ENCODE measurements at regions not wholly inside any gene's neighbourhood (a gene's known extent, or its start where the extent isn't known, plus 50 kb on each side); places are given as distances from the start of the nearest gene placed in this dataset.

DNA sequence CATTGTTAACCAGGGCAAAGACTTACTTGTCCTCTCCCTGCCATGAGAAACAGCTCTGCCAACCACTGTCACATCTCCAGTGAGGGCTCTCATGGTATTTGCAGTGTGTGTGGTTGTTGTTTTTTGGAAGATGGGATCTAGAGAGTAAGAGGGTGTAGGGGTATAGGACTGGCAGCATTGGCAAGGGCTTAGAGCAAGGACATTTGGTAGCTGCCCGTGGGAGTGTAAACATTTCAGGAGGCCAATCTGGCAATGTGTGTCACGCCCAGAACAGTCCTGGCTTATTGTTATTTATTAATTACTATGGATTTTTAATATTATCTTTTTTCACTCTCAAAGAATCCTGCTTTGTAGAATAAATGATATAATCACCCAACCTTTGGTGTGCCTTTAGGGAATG lies 90.5 kb downstream of the TMEM17 start:
- Histone ChIP-seq H3K36me3 (ENCODE audit: control insufficient read depth in 2 of 2, insufficient read depth in 1 of 2, low read length in 2 of 2) (no peaks in the 10 kb centered on the region), H3K27ac (ENCODE audit: extremely low read depth, low read depth, low read length) (no peak overlapping the region), H3K4me1 (ENCODE audit: control insufficient read depth, insufficient read depth, low read length) (peaks cover 10% of the 10 kb centered on the region), H3K4me3 (ENCODE audit: low read depth, low read length) (no peak overlapping the region), H3K9me3 (ENCODE audit: control insufficient read depth, insufficient read depth, low read depth, low read length) (no peaks in the 10 kb centered on the region)
- ChIA-PET POLR2A (no interaction called here), CTCF (no interaction called here)
- TF ChIP-seq ZNF777 (tag by site-specific recombination; IDR thresholded peaks at IDR 0.05; ENCODE audit: borderline replicate concordance): no peak
- no peak for TF ChIP-seq OVOL3 (tag by site-specific recombination; IDR thresholded peaks at IDR 0.05)
- TF ChIP-seq KLF10 (tag by site-specific recombination; IDR thresholded peaks at IDR 0.05): no peak
- no peak for TF ChIP-seq ZNF214 (tag by site-specific recombination; IDR thresholded peaks at IDR 0.05; ENCODE audit: borderline replicate concordance)
- no peak for TF ChIP-seq ZNF501 (tag by site-specific recombination; IDR thresholded peaks at IDR 0.05)
- no peak for TF ChIP-seq RBAK (tag by site-specific recombination; IDR thresholded peaks at IDR 0.05)
- TF ChIP-seq, protein P1, sequence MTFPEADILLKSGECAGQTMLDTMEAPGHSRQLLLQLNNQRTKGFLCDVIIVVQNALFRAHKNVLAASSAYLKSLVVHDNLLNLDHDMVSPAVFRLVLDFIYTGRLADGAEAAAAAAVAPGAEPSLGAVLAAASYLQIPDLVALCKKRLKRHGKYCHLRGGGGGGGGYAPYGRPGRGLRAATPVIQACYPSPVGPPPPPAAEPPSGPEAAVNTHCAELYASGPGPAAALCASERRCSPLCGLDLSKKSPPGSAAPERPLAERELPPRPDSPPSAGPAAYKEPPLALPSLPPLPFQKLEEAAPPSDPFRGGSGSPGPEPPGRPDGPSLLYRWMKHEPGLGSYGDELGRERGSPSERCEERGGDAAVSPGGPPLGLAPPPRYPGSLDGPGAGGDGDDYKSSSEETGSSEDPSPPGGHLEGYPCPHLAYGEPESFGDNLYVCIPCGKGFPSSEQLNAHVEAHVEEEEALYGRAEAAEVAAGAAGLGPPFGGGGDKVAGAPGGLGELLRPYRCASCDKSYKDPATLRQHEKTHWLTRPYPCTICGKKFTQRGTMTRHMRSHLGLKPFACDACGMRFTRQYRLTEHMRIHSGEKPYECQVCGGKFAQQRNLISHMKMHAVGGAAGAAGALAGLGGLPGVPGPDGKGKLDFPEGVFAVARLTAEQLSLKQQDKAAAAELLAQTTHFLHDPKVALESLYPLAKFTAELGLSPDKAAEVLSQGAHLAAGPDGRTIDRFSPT (tag by site-specific recombination; IDR thresholded peaks at IDR 0.05): no peak
- TF ChIP-seq ZNF473 (tag by site-specific recombination; IDR thresholded peaks at IDR 0.05): no peak
- no peak for TF ChIP-seq AEBP2 (tag by site-specific recombination; IDR thresholded peaks at IDR 0.05; ENCODE audit: borderline replicate concordance)
- no peak for TF ChIP-seq INSM2 (tag by site-specific recombination; IDR thresholded peaks at IDR 0.05)
- no peak for TF ChIP-seq GLI4 (tag by site-specific recombination; IDR thresholded peaks at IDR 0.05)
- TF ChIP-seq ZFP37 (tag by site-specific recombination; IDR thresholded peaks at IDR 0.05): no peak
- TF ChIP-seq ZNF16 (tag by site-specific recombination; IDR thresholded peaks at IDR 0.05; ENCODE audit: low read depth): no peak
- no peak for TF ChIP-seq BCL11A (tag by site-specific recombination; IDR thresholded peaks at IDR 0.05; ENCODE audit: low read depth)

- no peak overlapping the region for H3K27ac ChIP-seq (ENCODE audit: extremely low read depth, low read depth, low read length)
- H3K9me3 ChIP-seq (ENCODE audit: control insufficient read depth, insufficient read depth, low read depth, low read length): no peaks in the 10 kb centered on the region
- ChIA-PET POLR2A (no interaction called here), CTCF (no interaction called here)
- TF ChIP-seq ZNF202 (tag by site-specific recombination; IDR thresholded peaks at IDR 0.05; ENCODE audit: borderline replicate concordance) (no peak), AEBP2 (tag by site-specific recombination; IDR thresholded peaks at IDR 0.05; ENCODE audit: borderline replicate concordance) (no peak), ZNF311 (tag by site-specific recombination; IDR thresholded peaks at IDR 0.05; ENCODE audit: borderline replicate concordance) (no peak), HOXC10 (CRISPR knock-in tag; IDR thresholded peaks at IDR 0.05) (no peak), ZNF596 (tag by site-specific recombination; IDR thresholded peaks at IDR 0.05) (no peak), TCF7L2 (IDR thresholded peaks at IDR 0.05; ENCODE audit: borderline replicate concordance, low read depth, low read length) (no peak)
- TF ChIP-seq, protein P2, sequence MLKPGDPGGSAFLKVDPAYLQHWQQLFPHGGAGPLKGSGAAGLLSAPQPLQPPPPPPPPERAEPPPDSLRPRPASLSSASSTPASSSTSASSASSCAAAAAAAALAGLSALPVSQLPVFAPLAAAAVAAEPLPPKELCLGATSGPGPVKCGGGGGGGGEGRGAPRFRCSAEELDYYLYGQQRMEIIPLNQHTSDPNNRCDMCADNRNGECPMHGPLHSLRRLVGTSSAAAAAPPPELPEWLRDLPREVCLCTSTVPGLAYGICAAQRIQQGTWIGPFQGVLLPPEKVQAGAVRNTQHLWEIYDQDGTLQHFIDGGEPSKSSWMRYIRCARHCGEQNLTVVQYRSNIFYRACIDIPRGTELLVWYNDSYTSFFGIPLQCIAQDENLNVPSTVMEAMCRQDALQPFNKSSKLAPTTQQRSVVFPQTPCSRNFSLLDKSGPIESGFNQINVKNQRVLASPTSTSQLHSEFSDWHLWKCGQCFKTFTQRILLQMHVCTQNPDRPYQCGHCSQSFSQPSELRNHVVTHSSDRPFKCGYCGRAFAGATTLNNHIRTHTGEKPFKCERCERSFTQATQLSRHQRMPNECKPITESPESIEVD (tag by site-specific recombination; IDR thresholded peaks at IDR 0.05): no peak
- H3K4me1 ChIP-seq (ENCODE audit: control insufficient read depth, insufficient read depth, low read length): peaks cover 10% of the 10 kb centered on the region
- no peak overlapping the region for H3K4me3 ChIP-seq (ENCODE audit: low read depth, low read length)
- no peaks in the 10 kb centered on the region for H3K36me3 ChIP-seq (ENCODE audit: control insufficient read depth in 2 of 2, insufficient read depth in 1 of 2, low read length in 2 of 2)
These were observed 91.0 kb downstream of the TMEM17 start for GRCh38 chr2:62415019-62415431.

Measured in HEK293 (cell line).